C1 segment of cervical spinal cord (tissue), 14 donors: ENCODE measurements at regions not wholly inside any gene's neighbourhood (a gene's known extent, or its start where the extent isn't known, plus 50 kb on each side); places are given as distances from the start of the nearest gene placed in this dataset.
"Not testable (repeated sequence)": the region's sequence is repeated elsewhere in the genome, so short reads cannot be mapped to it uniquely, and the experiment has no call there.

Experiments used
- DNase-seq, 14 donors: peaks; one replicate each; lab custom pipeline; 2025; lab: John Stamatoyannopoulos, UW

- no peak for DNase-seq
Observed at GRCh38 chr3:89932882-89933281, 825.5 kb downstream of the EPHA3 start.

- DNase-seq: not testable (repeated sequence)
Observed at GRCh38 chr3:89944461-89944860, 837.0 kb downstream of the EPHA3 start.

GRCh38 chr3:89946884-89947283, 839.5 kb downstream of the EPHA3 start:
- no peak for DNase-seq

- DNase-seq: no peak
Observed at GRCh38 chr3:89947337-89947954, 840.0 kb downstream of the EPHA3 start.

GRCh38 chr3:89948008-89948407, 840.6 kb downstream of the EPHA3 start:
- DNase-seq: no peak

GRCh38 chr3:89950772-89951171, 843.4 kb downstream of the EPHA3 start:
- DNase-seq: no peak

GRCh38 chr3:89954137-89954536, 846.7 kb downstream of the EPHA3 start:
- no peak for DNase-seq

- no peak for DNase-seq
Observed at GRCh38 chr3:89955156-89955555, 847.7 kb downstream of the EPHA3 start.

GRCh38 chr3:89957451-89957850, 850.0 kb downstream of the EPHA3 start:
- no peak for DNase-seq

- DNase-seq: not testable (repeated sequence)
Observed at GRCh38 chr3:89958163-89958562, 850.7 kb downstream of the EPHA3 start.

GRCh38 chr3:89964347-89964746, 856.9 kb downstream of the EPHA3 start:
- DNase-seq: no peak

- no peak for DNase-seq
Observed at GRCh38 chr3:89966877-89967665, 859.6 kb downstream of the EPHA3 start.

GRCh38 chr3:89971329-89971728, 863.9 kb downstream of the EPHA3 start:
- DNase-seq: no peak

- no peak for DNase-seq
Observed at GRCh38 chr3:89973156-89973555, 865.7 kb downstream of the EPHA3 start.

- DNase-seq: no peak
Observed at GRCh38 chr3:89974903-89975519, 867.6 kb downstream of the EPHA3 start.

- DNase-seq: no peak
Observed at GRCh38 chr3:89983449-89983848, 876.0 kb downstream of the EPHA3 start.

GRCh38 chr3:90005281-90005847, 897.9 kb downstream of the EPHA3 start:
- DNase-seq: no peak

- DNase-seq: no peak
Observed at GRCh38 chr3:90007778-90008499, 900.5 kb downstream of the EPHA3 start.

- no peak for DNase-seq
Observed at GRCh38 chr3:90010341-90010740, 902.9 kb downstream of the EPHA3 start.

GRCh38 chr3:90011131-90011530, 903.7 kb downstream of the EPHA3 start:
- peak in 1 of 14 donors; percentile 2 for DNase-seq

- DNase-seq: no peak
Observed at GRCh38 chr3:90011596-90011995, 904.2 kb downstream of the EPHA3 start.

GRCh38 chr3:90011996-90012395, 904.6 kb downstream of the EPHA3 start:
- no peak for DNase-seq
